Panc1 (cell line): ENCODE measurements at regions not wholly inside any gene's neighbourhood (a gene's known extent, or its start where the extent isn't known, plus 50 kb on each side); places are given as distances from the start of the nearest gene placed in this dataset.

ENCODE experiments used
- ATAC-seq: fragments of 200-7000 bp; cut with Tn5 transposase; 2 replicates; pipeline ENCODE4 v1.9.1; 2020; ENCODE audit warnings: mild to moderate bottlenecking, moderate library complexity
- BruUV-seq: library from RNA; stranded (reverse); fragments of 400-500 nt; replicated peaks from 2 replicates; lab custom pipeline; 2021; lab: Mats Ljungman, UMichigan
- CTCF ChIA-PET: fragments of 300-600 bp; sonication (Branson Sonifier 250); formaldehyde crosslinking; loops from one replicate; lab custom pipeline; 2022; ENCODE audit warnings: antibody characterized with exemption; lab: Charles Lee
- POLR2A ChIA-PET: fragments of 300-600 bp; sonication (Branson Sonifier 250); formaldehyde crosslinking; loops from one replicate; lab custom pipeline; 2022; ENCODE audit warnings: antibody characterized with exemption; lab: Charles Lee
- DNase-seq: peaks from one replicate; pipeline ENCODE4 v3.0.0-alpha.2; 2010; ENCODE audit warnings: low read depth, low spot score
- H3K27ac ChIP-seq: 2 replicates; pipeline ENCODE4 v1.5.1; 2011; ENCODE audit warnings: mild to moderate bottlenecking, low read length, inconsistent platforms
- H3K27me3 ChIP-seq: fragments of 200-500 bp; sonication (Bioruptor generic); 2 replicates; pipeline ENCODE4 v1.6.0; 2014; ENCODE audit warnings: low read length, inconsistent platforms; ENCODE audit not compliant: control insufficient read depth, insufficient read depth
- H3K36me3 ChIP-seq: fragments of 200-500 bp; sonication (Bioruptor generic); 2 replicates; pipeline ENCODE4 v1.5.1; 2014; ENCODE audit warnings: inconsistent platforms, mild to moderate bottlenecking, low read length, moderate library complexity; ENCODE audit not compliant: control insufficient read depth, insufficient read depth
- H3K4me1 ChIP-seq: 2 replicates; pipeline ENCODE4 v1.5.1; 2011; ENCODE audit warnings: inconsistent platforms, mild to moderate bottlenecking, low read length, moderate library complexity; ENCODE audit not compliant: control insufficient read depth, insufficient read depth
- H3K4me3 ChIP-seq, 2 experiments: 2 replicates each; pipeline ENCODE4 v1.5.1; 2011 to 2012; ENCODE audit warnings: low read depth in 2 of 2, low read length in 2 of 2, mild to moderate bottlenecking in 2 of 2, inconsistent platforms in 1 of 2, moderate library complexity in 1 of 2
- H3K9me3 ChIP-seq: fragments of 200-500 bp; sonication (Bioruptor generic); 2 replicates; pipeline ENCODE4 v1.5.1; 2014; ENCODE audit warnings: low read depth, mild to moderate bottlenecking, inconsistent platforms, low read length, moderate library complexity; ENCODE audit not compliant: control insufficient read depth, insufficient read depth
- CTCF ChIP-seq: fragments of 450-650 bp; IDR thresholded peaks from 2 replicates; pipeline ENCODE4 v1.5.1; 2017; ENCODE audit warnings: mild to moderate bottlenecking
- POLR2AphosphoS5 ChIP-seq: IDR thresholded peaks from 2 replicates; pipeline ENCODE4 v1.6.1; 2012; ENCODE audit warnings: mild to moderate bottlenecking, low read depth, low read length, moderate library complexity
- REST ChIP-seq, 2 experiments: IDR thresholded peaks; 2 replicates each; pipeline ENCODE4 v1.6.1; 2011 to 2012; ENCODE audit warnings: low read depth in 2 of 2, control low read depth in 1 of 2, low read length in 1 of 2, mild to moderate bottlenecking in 1 of 2, moderate library complexity in 1 of 2; ENCODE audit not compliant: insufficient read depth in 1 of 2
- SIN3A ChIP-seq: IDR thresholded peaks from 2 replicates; pipeline ENCODE4 v1.6.1; 2012; ENCODE audit warnings: low read depth, mild to moderate bottlenecking, low read length, moderate library complexity, borderline replicate concordance; ENCODE audit not compliant: insufficient read depth
- TCF7L2 ChIP-seq: IDR thresholded peaks from 2 replicates; pipeline ENCODE4 v1.6.1; 2011; ENCODE audit warnings: mild to moderate bottlenecking, low read depth, low read length, inconsistent platforms
- in situ Hi-C: cut with HindIII; loops from 2 replicates; pipeline ENCODE4 v1.10.0; 2016; ENCODE audit warnings: low sequenced_read_pairs, low pct_unique_long_range_greater_than_20kb
- intact Hi-C: fragments of 100-400 bp; cut with micrococcal nuclease; formaldehyde crosslinking; loops from one replicate; pipeline ENCODE4 v1.10.0; 2022; ENCODE audit not compliant: unreplicated experiment

DNA sequence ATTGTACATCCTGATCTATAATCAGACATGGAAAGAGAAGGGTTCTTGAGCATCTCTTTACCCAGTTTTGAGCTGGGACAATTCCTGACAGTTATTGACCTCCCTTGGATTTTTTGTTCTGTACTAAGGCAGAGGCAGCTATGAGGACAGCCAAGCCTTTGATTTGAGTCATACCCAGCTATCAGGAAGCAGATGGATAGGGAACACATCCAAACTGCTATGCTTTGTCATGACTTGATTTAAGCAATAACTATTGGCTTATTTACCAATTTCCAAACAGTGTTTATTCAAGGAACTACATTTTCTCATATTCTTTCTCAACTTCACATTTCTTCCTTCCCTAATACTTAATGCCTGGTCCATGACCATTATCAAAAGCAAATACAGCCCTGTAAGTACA lies 396.4 kb upstream of the STEAP1 start:
- Histone ChIP-seq H3K4me1 (no peaks in the 10 kb centered on the region), H3K9me3 (no peaks in the 10 kb centered on the region), H3K27me3 (no peaks in the 10 kb centered on the region), H3K27ac (no peak overlapping the region), H3K36me3 (no peaks in the 10 kb centered on the region), H3K4me3 (no peak overlapping the region)
- ChIA-PET CTCF (no interaction called here), POLR2A (no interaction called here)
- intact Hi-C loops, result no loop called here
- BruUV-seq, result no TSS peak
- ATAC-seq (no peak), DNase-seq (no peak)
- TF ChIP-seq REST (IDR thresholded peaks at IDR 0.05; ENCODE audit: insufficient read depth in 1 of 2, low read depth in 2 of 2, low read length in 1 of 2) (no peak), CTCF (no peak), SIN3A (no peak), TCF7L2 (no peak), POLR2AphosphoS5 (no peak)
- in situ Hi-C loops, result no loop called here

DNA sequence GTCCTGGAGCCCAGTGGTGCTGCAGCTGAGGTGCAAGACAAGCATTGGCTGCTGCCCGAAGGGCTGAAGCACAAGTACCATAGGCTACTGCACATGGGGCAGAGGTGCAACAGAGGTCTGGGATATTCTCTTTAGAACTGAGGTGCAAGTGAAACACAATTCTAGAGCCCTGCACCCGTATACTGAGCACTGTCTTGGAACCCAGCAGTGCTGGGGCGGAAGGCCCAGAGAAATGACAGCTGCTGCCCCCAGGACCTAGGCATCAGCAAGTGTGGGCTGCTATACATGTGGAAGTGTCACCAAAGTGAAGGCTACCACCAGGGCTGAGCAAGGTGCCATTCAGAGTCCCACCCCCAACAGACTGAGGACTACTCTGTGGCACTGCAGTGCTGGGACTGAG lies 393.6 kb upstream of the STEAP1 start:
- DNase-seq (no peak), ATAC-seq (no peak)
- no peak overlapping the region for H3K27ac ChIP-seq
- no peaks in the 10 kb centered on the region for H3K36me3 ChIP-seq
- H3K27me3 ChIP-seq, result no peaks in the 10 kb centered on the region
- H3K4me1 ChIP-seq, result no peaks in the 10 kb centered on the region
- CTCF ChIA-PET, result no interaction called here
- intact Hi-C loops (no loop called here), in situ Hi-C loops (no loop called here)
- POLR2A ChIA-PET, result no interaction called here
- TF ChIP-seq TCF7L2 (no peak), CTCF (no peak), POLR2AphosphoS5 (no peak), REST (IDR thresholded peaks at IDR 0.05; ENCODE audit: insufficient read depth in 1 of 2, low read depth in 2 of 2, low read length in 1 of 2) (no peak), SIN3A (no peak)
- no peaks in the 10 kb centered on the region for H3K9me3 ChIP-seq
- no peak overlapping the region for H3K4me3 ChIP-seq
- BruUV-seq, result no TSS peak
